ENCODE measurements at regions not wholly inside any gene's neighbourhood (a gene's known extent, or its start where the extent isn't known, plus 50 kb on each side); places are given as distances from the start of the nearest gene placed in this dataset.

DNA sequence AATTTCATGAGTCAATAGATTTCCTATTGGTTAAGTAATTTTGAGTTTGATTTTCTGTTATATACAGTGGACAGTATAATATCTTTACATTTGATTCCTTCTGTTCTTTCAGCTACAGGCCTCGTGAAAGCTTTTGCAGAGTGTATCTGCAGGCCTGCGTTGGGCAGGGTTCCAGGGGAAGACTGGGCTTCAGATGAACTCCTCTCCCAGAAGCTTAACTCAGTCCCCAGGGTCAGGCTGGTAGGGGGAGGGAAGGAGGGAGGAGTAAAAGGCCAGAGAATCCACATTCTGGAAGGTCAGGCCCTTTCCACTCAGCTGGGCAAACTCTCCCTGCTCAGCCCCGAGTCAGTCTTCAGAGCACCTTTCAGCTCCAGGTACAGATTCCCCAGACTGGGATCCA is 100.4 kb upstream of the NECTIN1 start:
- Histone ChIP-seq H3K9ac (ENCODE audit: low read length) (no peak overlapping the region), H2AFZ (ENCODE audit: low read depth, low read length) (no peak overlapping the region), H3K36me3 (replicated peaks; ENCODE audit: low read depth, low read length) (peaks cover 5% of the 10 kb centered on the region), H3K4me1 (ENCODE audit: low read length) (no peaks in the 10 kb centered on the region), H3K79me2 (ENCODE audit: low read length) (no peaks in the 10 kb centered on the region), H4K20me1 (ENCODE audit: insufficient read depth, low read length) (no peaks in the 10 kb centered on the region), H3K4me3 (ENCODE audit: low read length) (no peak overlapping the region), H3K4me2 (ENCODE audit: low read length) (no peak overlapping the region), H3K9me3 (ENCODE audit: insufficient read depth, low read length) (no peaks in the 10 kb centered on the region), H3K27ac (ENCODE audit: low read length) (no peak overlapping the region), H3K27me3 (ENCODE audit: low read depth, low read length) (peaks cover 9% of the 10 kb centered on the region; the same call in 1 of the 2 replicates)
- TF ChIP-seq, protein P1, sequence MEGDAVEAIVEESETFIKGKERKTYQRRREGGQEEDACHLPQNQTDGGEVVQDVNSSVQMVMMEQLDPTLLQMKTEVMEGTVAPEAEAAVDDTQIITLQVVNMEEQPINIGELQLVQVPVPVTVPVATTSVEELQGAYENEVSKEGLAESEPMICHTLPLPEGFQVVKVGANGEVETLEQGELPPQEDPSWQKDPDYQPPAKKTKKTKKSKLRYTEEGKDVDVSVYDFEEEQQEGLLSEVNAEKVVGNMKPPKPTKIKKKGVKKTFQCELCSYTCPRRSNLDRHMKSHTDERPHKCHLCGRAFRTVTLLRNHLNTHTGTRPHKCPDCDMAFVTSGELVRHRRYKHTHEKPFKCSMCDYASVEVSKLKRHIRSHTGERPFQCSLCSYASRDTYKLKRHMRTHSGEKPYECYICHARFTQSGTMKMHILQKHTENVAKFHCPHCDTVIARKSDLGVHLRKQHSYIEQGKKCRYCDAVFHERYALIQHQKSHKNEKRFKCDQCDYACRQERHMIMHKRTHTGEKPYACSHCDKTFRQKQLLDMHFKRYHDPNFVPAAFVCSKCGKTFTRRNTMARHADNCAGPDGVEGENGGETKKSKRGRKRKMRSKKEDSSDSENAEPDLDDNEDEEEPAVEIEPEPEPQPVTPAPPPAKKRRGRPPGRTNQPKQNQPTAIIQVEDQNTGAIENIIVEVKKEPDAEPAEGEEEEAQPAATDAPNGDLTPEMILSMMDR (IDR thresholded peaks at IDR 0.05; ENCODE audit: low read depth, low read length), result no peak
- no peak for TF ChIP-seq EZH2phosphoT487 (IDR thresholded peaks at IDR 0.05; ENCODE audit: low read depth)

DNA sequence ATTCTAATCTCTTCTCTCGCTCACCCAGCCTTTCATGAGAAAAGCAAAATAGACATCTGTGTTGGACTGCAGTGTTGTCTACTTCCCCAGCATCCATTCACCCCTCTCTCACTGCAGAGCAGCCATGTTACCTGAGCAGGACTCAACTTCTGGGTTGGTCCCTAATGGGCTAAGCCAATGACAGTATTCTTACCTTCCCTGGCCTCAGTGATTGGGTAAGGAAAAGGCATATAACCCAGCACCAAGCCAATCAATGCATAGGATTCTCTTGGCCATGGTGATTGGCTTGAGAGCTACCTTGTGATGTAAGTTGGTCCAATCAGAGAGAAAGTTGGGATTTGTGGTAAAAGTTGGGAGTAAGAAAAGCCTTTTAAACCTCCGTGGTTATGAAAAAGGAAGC is 99.8 kb upstream of the NECTIN1 start:
- H2AFZ ChIP-seq (ENCODE audit: low read depth, low read length), result no peak overlapping the region
- TF ChIP-seq, protein P1 (IDR thresholded peaks at IDR 0.05; ENCODE audit: low read depth, low read length), result no peak
- TF ChIP-seq EZH2phosphoT487 (IDR thresholded peaks at IDR 0.05; ENCODE audit: low read depth), result no peak
- H3K79me2 ChIP-seq (ENCODE audit: low read length), result no peaks in the 10 kb centered on the region
- H3K36me3 ChIP-seq (replicated peaks; ENCODE audit: low read depth, low read length), result peaks cover 6% of the 10 kb centered on the region
- H3K4me2 ChIP-seq (ENCODE audit: low read length), result no peak overlapping the region
- H3K27me3 ChIP-seq (ENCODE audit: low read depth, low read length), result peaks cover 5% of the 10 kb centered on the region; the same call in 1 of the 2 replicates
- no peak overlapping the region for H3K4me3 ChIP-seq (ENCODE audit: low read length)
- H4K20me1 ChIP-seq (ENCODE audit: insufficient read depth, low read length), result no peaks in the 10 kb centered on the region
- H3K9ac ChIP-seq (ENCODE audit: low read length), result no peak overlapping the region
- H3K9me3 ChIP-seq (ENCODE audit: insufficient read depth, low read length), result no peaks in the 10 kb centered on the region
- no peaks in the 10 kb centered on the region for H3K4me1 ChIP-seq (ENCODE audit: low read length)
- no peak overlapping the region for H3K27ac ChIP-seq (ENCODE audit: low read length)

DNA sequence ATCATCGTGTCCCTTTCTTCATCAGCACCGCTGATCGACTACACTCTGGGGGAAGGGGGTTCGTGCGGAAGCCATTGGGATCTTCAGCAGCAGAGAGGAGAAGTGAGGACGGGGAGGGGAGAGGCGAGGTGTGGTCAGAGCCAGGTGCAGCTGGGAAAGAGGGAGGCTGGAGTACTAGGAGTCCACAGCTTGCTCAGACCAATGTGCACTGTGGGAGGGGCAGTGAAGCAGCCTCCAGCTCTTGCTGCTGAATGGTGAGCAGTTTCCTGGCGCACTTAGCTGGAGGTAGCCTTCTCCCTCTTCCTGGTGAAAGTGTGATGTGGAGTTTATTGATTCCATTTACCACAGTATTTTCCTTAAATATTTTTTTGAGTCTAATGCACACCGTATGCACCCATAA is 99.0 kb upstream of the NECTIN1 start:
- H3K27ac ChIP-seq (ENCODE audit: low read length), result no peak overlapping the region
- no peaks in the 10 kb centered on the region for H3K9me3 ChIP-seq (ENCODE audit: insufficient read depth, low read length)
- TF ChIP-seq, protein P1 (IDR thresholded peaks at IDR 0.05; ENCODE audit: low read depth, low read length), result no peak
- TF ChIP-seq EZH2phosphoT487 (IDR thresholded peaks at IDR 0.05; ENCODE audit: low read depth), result no peak
- H3K79me2 ChIP-seq (ENCODE audit: low read length), result no peaks in the 10 kb centered on the region
- H3K4me2 ChIP-seq (ENCODE audit: low read length), result no peak overlapping the region
- H4K20me1 ChIP-seq (ENCODE audit: insufficient read depth, low read length), result no peaks in the 10 kb centered on the region
- H3K36me3 ChIP-seq (replicated peaks; ENCODE audit: low read depth, low read length), result peaks cover 6% of the 10 kb centered on the region
- no peak overlapping the region for H3K9ac ChIP-seq (ENCODE audit: low read length)
- H3K4me3 ChIP-seq (ENCODE audit: low read length), result no peak overlapping the region
- peaks cover 5% of the 10 kb centered on the region; the same call in 1 of the 2 replicates for H3K27me3 ChIP-seq (ENCODE audit: low read depth, low read length)
- no peaks in the 10 kb centered on the region for H3K4me1 ChIP-seq (ENCODE audit: low read length)
- H2AFZ ChIP-seq (ENCODE audit: low read depth, low read length), result no peak overlapping the region

DNA sequence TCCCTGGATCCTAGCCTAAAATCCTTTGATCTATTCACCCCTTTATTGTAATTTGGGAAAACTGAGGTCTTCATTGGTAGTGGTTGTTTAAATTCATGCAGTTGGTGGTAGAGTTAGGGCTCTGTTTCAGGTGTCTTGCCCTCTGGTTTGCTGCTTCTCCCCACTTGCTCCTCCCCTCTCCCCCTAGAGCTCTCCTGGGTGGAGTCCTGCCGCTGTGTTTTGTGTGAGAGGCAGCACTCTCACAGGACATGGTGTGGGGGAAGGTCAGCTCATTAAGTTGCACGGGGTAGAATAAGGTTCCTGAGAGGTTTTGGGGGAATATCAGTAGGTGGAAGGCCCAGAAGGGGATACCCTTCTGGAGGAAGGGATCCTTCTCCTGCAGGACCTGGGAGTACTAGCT is 98.1 kb upstream of the NECTIN1 start:
- H3K4me3 ChIP-seq (ENCODE audit: low read length), result no peak overlapping the region
- no peak overlapping the region for H3K9ac ChIP-seq (ENCODE audit: low read length)
- no peaks in the 10 kb centered on the region for H3K4me1 ChIP-seq (ENCODE audit: low read length)
- no peaks in the 10 kb centered on the region for H3K9me3 ChIP-seq (ENCODE audit: insufficient read depth, low read length)
- H3K79me2 ChIP-seq (ENCODE audit: low read length), result no peaks in the 10 kb centered on the region
- H3K36me3 ChIP-seq (replicated peaks; ENCODE audit: low read depth, low read length), result peaks cover 6% of the 10 kb centered on the region
- H2AFZ ChIP-seq (ENCODE audit: low read depth, low read length), result no peak overlapping the region
- no peak overlapping the region for H3K27ac ChIP-seq (ENCODE audit: low read length)
- TF ChIP-seq, protein P1 (IDR thresholded peaks at IDR 0.05; ENCODE audit: low read depth, low read length), result no peak
- no peak for TF ChIP-seq EZH2phosphoT487 (IDR thresholded peaks at IDR 0.05; ENCODE audit: low read depth)
- no peak overlapping the region for H3K4me2 ChIP-seq (ENCODE audit: low read length)
- peaks cover 5% of the 10 kb centered on the region; the same call in 1 of the 2 replicates for H3K27me3 ChIP-seq (ENCODE audit: low read depth, low read length)
- no peaks in the 10 kb centered on the region for H4K20me1 ChIP-seq (ENCODE audit: insufficient read depth, low read length)
